GM03348 (cell line): ENCODE measurements at regions not wholly inside any gene's neighbourhood (a gene's known extent, or its start where the extent isn't known, plus 50 kb on each side); places are given as distances from the start of the nearest gene placed in this dataset.
"Not testable (repeated sequence)": the region's sequence is repeated elsewhere in the genome, so short reads cannot be mapped to it uniquely, and the experiment has no call there.

Source experiments
- DNase-seq: peaks from one replicate; pipeline ENCODE4 v3.0.0; 2012; ENCODE audit warnings: low spot score

- DNase-seq: no peak
These were observed 73.9 kb downstream of the LSM3 start for GRCh38 chr3:14252321-14253021.

GRCh38 chr3:14253022-14253706 lies 74.5 kb downstream of the LSM3 start:
- DNase-seq: peak; percentile 76

- no peak for DNase-seq
These were observed 75.2 kb downstream of the LSM3 start for GRCh38 chr3:14253707-14254382.

DNA sequence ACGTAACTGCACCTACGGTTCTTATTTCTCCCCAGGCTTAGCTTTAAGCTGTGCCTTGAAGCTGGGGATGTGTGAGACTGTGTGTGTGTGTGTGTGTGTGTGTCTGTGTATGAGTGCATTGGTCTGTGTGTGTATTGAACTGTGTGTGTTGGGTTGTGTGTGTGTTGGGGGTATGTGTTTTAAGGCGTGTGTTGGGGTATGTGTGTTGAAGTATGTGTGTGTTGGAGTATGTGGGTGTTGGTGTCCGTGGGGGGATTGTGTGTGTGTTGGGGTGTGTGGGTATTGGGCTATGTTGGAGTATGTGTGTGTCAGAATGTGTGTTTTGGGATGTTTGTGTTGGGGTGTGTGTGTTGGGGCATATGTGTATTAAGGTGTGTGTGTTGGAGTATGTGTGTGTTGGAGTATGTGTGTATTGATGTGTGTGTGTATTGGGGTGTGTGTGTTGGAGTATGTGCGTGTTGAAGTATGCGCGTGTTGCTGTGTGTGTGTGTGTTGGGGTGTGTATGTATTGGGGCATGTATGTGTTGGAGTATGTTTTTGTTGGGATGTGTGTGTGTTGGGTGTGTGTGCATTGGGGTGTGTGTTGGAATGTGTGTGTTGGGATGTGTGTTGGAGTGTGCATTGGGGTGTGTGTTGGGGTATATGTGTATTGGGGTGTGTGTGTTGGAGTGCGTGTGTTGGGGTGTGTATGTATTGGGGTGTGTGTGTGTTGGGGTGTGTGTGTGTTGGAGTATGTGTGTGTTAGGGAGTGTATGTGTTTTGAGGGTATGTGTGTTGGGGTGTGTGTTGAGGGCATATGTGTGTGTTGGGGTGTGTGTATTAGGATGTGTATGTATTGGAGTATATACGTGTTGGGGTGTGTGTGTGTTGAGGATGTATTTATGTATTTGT lies 76.4 kb downstream of the LSM3 start:
- DNase-seq: no peak

- no peak for DNase-seq
These were observed 77.4 kb downstream of the LSM3 start for GRCh38 chr3:14256046-14256445.

DNA sequence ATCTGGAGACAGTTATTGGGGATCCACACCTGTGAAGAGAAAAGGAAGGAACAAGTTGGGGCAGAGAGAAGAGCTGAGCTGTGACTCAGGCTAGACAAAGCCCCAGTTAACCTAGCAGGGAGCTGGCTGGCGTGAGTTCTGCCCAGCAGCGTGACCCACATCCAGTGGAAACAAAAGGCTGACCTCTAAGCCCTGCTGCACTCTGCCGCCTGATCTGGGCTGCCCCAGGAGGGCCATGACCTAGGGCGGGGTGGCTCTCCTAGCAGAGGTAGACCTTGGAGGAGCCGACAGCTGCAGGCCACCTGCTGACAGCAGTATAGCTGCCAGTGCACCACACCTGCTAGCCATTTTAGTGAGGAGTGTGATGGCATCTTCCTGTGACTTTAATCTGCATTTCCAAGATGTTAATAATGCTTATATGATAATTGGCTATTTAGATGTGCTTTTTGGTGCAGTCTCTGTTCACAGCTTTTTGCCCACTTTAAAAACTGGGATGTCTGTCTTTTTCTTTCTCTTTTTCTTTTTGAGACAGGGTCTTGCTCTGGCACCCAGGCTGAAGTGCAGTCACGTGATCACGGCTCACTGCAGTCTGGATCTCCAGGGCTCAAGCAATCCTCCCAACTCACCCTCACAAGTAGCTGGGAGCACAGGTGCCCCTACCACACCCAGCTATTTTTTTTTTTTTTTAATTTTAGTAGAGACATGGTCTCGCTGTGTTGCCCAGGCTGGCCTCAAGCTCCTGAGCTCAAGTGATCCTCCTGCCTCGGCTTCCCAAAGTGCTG lies 78.1 kb downstream of the LSM3 start:
- no peak for DNase-seq

GRCh38 chr3:14258906-14259904 lies 80.6 kb downstream of the LSM3 start:
- no peak for DNase-seq

DNA sequence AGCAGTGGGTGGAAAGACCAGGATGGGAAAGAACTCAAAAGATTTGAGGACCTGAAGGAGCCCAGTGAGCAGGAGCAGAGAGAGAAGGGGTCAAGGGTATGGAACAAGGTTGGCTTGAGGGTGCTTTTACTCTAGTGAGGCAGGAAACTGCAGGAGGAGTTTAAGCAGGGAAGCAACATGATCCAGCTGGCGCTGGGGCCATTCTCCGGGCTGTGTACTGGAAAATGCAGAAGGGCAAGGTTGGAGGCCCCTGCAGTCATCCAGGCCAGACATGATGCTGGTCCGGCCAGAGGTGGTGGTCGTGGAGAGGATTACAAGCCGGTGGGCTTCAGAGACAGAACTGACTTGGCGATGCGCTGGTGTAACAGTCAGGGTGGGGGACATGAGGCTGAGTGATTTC lies 81.8 kb downstream of the LSM3 start:
- DNase-seq: no peak

DNA sequence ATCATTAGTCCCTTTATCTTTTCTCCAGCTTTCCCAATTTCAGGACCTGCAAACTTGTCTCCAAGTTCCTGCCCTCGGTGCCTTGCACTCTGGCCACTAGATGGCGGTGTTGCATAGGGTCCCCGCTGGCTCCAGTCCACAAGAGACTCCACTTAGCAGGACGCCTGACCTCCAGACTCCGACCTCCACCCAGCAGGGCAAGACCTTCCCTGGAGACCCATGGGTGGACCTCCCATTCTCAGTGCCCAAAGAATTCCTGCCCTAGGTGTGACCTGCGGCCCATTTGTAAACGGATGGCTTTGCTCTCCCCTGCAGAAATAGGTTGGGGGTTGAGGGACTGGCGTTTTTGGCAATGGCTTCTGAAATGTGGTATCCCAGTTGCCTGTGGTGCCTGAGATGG lies 82.6 kb downstream of the LSM3 start:
- DNase-seq: peak; percentile 90

DNA sequence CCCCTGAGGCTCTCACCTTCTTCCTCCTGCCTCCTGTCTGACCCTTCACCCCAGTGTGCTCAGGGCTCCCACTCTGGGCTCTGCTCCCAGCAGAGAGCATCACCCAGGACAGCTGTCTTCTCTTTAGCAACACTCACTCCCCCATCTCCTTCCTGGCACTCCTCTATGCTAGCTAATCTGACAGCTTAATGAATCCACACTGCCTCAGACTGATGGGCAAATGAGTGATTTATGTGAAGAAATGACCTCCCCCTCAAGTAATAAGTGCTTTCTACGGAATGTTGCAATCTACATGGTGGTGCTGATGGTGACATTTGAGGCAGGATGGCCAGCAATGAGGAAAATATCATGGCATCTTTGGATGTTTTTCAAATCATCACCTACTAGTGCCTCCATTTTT lies 83.6 kb downstream of the LSM3 start:
- DNase-seq: no peak

DNA sequence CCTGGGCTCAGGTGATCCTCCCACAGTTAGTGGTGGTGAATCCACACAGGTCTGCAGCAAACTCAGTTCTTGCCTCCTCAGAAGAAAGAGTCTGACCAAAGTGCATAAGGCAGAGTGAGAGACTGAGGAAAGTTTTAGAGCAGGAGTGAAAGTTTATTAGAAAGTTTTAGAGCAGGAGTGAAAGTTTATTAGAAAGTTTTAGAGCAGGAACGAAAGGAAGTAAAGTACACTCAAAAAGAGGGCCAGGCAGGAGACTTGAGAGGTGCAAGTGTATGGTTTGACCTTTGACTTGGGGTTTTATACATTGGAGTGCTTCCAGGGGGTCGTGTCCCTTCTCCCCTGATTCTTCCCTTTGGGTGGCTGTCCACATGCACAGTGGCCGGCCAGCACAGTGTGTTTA lies 84.2 kb downstream of the LSM3 start:
- no peak for DNase-seq

DNA sequence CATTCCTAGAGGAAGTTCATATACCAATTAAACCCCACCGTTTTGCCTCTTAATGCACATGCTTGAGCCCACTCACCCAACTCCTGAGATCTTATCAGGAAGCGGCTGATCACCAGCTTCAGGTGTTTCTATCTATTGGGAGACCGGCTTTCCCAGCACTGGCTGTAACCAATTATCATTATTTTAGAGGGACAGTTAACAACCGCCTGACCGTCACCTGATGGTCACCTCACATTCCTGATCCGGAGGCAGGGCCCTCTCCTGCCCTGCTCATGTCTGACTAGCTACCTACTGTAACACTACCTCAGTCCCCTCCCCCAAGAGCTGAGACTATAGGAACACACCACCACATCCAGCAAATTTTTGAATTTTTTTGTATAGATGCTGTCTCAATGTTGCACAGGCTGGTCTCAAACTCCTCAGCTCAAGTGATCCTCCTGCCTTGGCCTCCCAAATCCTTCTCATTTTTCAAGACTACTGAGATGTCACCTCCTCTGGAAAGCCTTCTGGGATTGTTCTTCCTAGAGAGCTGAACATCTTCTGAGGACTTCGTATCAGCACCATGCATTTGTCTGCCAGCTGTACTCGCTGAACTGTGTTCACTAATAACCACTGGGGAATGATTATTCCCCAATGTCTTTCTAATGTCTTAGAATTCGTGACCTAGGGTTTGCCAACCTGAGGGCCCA lies 84.8 kb downstream of the LSM3 start:
- DNase-seq: no peak

DNA sequence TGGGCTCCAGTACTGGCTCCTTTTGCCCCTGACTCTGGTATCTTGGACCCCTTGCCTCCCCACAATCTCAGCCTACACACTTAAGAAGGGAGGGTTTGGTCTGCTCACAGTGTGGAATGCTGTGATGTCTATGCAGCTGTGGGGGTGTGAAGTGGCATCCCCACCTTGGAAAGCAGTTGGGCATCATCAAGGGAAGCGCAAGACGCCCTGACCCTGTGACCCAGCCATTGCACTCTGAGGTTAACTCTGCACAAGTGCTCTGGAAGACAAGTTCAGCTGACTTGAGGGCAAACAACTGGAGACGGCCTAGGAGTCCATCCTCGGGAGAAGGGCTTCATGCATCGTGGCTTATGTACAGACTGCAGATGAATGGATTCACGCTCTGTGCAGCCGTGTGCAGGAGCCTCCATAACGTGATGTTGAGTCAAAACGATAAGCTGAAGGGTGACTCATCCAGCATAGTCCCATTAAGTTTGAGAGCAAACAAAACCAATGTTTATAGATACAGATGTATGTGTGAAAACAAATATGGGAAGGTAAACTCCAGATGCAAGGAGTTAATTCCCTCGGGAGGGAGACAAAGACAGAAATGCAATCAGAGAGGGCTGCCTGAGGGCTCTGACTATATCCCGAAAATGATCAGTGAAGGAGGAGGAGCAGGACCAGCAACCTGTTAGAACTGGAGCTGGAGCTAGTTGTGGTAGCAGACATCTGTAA lies 86.8 kb downstream of the LSM3 start:
- no peak for DNase-seq

DNA sequence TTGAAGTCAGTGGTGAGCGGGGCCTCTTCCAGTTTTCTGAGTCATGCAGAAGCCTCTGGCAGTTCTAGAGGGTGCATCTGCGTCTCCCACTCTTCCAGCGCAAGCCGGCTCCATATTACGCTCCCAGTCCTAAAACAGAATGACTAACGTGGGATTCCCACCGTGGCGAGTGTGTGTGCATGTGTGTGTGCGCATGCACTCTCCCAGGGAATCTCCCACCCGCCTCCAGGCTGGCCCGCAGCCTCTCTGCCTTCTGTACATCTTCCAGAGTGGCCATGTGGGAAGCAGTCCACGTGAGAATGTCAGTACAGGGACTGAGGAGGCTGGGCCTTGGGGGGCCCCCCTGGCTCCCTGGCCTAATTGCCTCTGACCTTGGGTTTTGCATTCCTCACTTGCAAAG lies 87.7 kb downstream of the LSM3 start:
- DNase-seq: peak; percentile 87

- no peak for DNase-seq
These were observed 89.4 kb downstream of the LSM3 start for GRCh38 chr3:14267976-14268375.

DNA sequence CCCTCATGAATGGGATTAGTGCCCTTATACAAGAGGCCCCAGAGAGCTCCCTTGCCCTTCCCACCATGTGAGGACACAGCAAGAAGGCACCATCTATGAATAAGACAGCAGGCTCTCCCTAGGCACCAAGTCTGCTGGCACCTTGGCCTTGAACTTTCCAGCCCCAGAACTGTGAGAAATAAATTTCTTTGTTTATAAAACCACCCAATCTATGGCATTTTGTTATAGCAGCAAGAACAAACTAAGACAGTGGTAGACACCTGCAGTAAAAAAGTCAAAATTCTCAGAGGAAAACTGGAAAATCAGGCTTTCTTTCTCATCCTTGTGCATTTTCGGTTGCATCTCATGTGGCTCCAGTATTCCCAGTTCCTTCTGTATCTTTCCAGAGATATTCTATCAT lies 90.3 kb downstream of the LSM3 start:
- DNase-seq: no peak

DNA sequence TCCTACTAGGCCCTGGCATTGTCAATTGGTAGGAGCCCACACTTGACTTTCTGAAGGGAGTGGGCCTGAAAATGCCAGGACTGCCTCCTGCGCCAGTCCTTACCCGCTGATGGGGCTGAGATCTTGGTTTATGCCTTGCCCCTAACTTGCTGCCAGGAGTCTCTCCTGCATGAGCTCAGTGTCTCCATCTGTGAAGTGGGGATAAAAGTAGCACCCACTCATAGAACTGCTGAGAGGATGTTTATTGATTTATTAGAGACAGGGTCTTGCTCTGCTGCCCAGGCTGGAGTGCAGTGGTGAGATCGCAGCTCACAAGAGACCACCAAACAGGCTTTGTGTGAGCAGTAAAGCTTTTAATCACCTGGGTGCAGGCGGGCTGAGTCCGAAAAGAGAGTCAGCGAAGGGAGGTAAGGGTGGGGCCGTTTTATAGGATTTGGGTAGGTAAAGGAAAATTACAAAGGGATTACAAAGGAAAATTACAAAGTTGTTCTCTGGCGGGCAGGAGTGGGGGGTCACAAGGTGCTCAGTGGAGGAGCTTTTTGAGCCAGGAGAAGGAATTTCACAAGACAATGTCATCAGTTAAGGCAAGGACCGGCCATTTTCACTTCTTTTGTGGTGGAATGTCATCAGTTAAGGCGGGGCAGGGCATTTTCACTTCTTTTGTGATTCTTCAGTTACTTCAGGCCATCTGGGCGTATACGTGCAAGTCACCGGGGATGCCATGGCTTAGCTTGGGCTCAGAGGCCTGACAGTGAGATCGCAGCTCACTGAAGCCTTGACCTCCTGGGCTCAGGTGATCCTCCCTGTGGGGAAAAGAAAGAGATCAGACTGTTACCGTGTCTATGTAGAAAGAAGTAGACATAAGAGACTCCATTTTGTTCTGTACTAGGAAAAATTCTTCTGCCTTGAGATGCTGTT lies 93.7 kb downstream of the LSM3 start:
- DNase-seq: not testable (repeated sequence)
